CD4-positive, alpha-beta memory T cell (primary cell): ENCODE measurements at regions not wholly inside any gene's neighbourhood (a gene's known extent, or its start where the extent isn't known, plus 50 kb on each side); places are given as distances from the start of the nearest gene placed in this dataset.
"Not testable (repeated sequence)": the region's sequence is repeated elsewhere in the genome, so short reads cannot be mapped to it uniquely, and the experiment has no call there.

ENCODE experiments used
- CTCF ChIA-PET: fragments of 350-600 bp; sonication (Branson Sonifier 250); formaldehyde crosslinking; loops from one replicate; lab custom pipeline; 2021; ENCODE audit warnings: inconsistent platforms; ENCODE audit not compliant: partially characterized antibody; lab: Charles Lee
- POLR2A ChIA-PET: fragments of 350-600 bp; sonication (Branson Sonifier 250); formaldehyde crosslinking; loops from one replicate; lab custom pipeline; 2021; ENCODE audit not compliant: partially characterized antibody; lab: Charles Lee
- DNase-seq, 5 donors: peaks; one replicate each; pipeline versions ENCODE4 v3.0.0 to v3.0.0-alpha.2; 2020 to 2022; ENCODE audit warnings: mixed read lengths in 1 of 5
- H3K27ac ChIP-seq: one replicate; pipeline ENCODE4 v1.7.0; 2013; ENCODE audit warnings: low read depth, low read length
- H3K27me3 ChIP-seq: 2 replicates; pipeline ENCODE4 v1.7.0; 2013; ENCODE audit warnings: mild to moderate bottlenecking, low read length, moderate library complexity; ENCODE audit not compliant: insufficient read depth
- H3K36me3 ChIP-seq: 2 replicates; pipeline ENCODE4 v1.7.0; 2013; ENCODE audit warnings: mild to moderate bottlenecking, low read length, moderate library complexity; ENCODE audit not compliant: insufficient read depth
- H3K4me1 ChIP-seq: 2 replicates; pipeline ENCODE4 v1.7.0; 2013; ENCODE audit warnings: mild to moderate bottlenecking, low read length, moderate library complexity; ENCODE audit not compliant: insufficient read depth
- H3K4me3 ChIP-seq, 2 donors: one replicate each; pipeline ENCODE4 v1.7.0; 2013; ENCODE audit warnings: low read length in 2 of 2, mild to moderate bottlenecking in 1 of 2
- H3K9me3 ChIP-seq, 2 donors: one replicate each; pipeline ENCODE4 v1.7.0; 2013; ENCODE audit warnings: low read length in 2 of 2, control low read depth in 1 of 2; ENCODE audit not compliant: control insufficient read depth in 1 of 2
- H3K27ac Mint-ChIP-seq, 7 donors: one replicate each; pipeline ENCODE4 v1.8.0; 2020 to 2021; ENCODE audit warnings: mixed read lengths in 7 of 7, mild to moderate bottlenecking in 6 of 7, inconsistent platforms in 3 of 7, moderate library complexity in 3 of 7
- H3K27me3 Mint-ChIP-seq, 2 donors: one replicate each; pipeline ENCODE4 v1.8.0; 2020 to 2021; ENCODE audit warnings: mixed read lengths in 2 of 2
- H3K36me3 Mint-ChIP-seq, 2 donors: one replicate each; pipeline ENCODE4 v1.8.0; 2020 to 2021; ENCODE audit warnings: mixed read lengths in 2 of 2, inconsistent platforms in 1 of 2, mild to moderate bottlenecking in 1 of 2
- H3K4me1 Mint-ChIP-seq, 4 donors: one replicate each; pipeline ENCODE4 v1.8.0; 2020 to 2021; ENCODE audit warnings: mixed read lengths in 4 of 4, mild to moderate bottlenecking in 1 of 4
- H3K4me3 Mint-ChIP-seq, 8 donors: one replicate each; pipeline ENCODE4 v1.8.0; 2020 to 2021; ENCODE audit warnings: mixed read lengths in 8 of 8, mild to moderate bottlenecking in 7 of 8, moderate library complexity in 6 of 8, inconsistent platforms in 3 of 8
- H3K9me3 Mint-ChIP-seq, 8 donors: one replicate each; pipeline ENCODE4 v1.8.0; 2020 to 2021; ENCODE audit warnings: mixed read lengths in 8 of 8, mild to moderate bottlenecking in 5 of 8, inconsistent platforms in 3 of 8, moderate library complexity in 1 of 8
- intact Hi-C: fragments of 100-400 bp; cut with micrococcal nuclease; formaldehyde crosslinking; loops from one replicate; pipeline ENCODE4 v1.15.1; 2023

- H3K4me1 Mint-ChIP-seq, H3K9me3 Mint-ChIP-seq, H3K27me3 Mint-ChIP-seq, intact Hi-C loops, H3K27ac ChIP-seq, H3K9me3 ChIP-seq, H3K36me3 ChIP-seq, H3K27ac Mint-ChIP-seq, POLR2A ChIA-PET, H3K27me3 ChIP-seq, H3K4me3 ChIP-seq, CTCF ChIA-PET, H3K4me1 ChIP-seq, DNase-seq, H3K4me3 Mint-ChIP-seq: not testable (repeated sequence)
- H3K36me3 Mint-ChIP-seq, result peaks cover 2 to 12% of the 10 kb centered on the region in 2 donors
These were observed 343.2 kb downstream of the ZNF37A start for GRCh38 chr10:38437359-38437758.

- CTCF ChIA-PET, H3K9me3 Mint-ChIP-seq, H3K27ac ChIP-seq, H3K4me1 Mint-ChIP-seq, H3K27me3 ChIP-seq, POLR2A ChIA-PET, H3K4me1 ChIP-seq, H3K36me3 ChIP-seq, H3K4me3 ChIP-seq, H3K9me3 ChIP-seq, DNase-seq, H3K36me3 Mint-ChIP-seq, H3K27me3 Mint-ChIP-seq, intact Hi-C loops, H3K4me3 Mint-ChIP-seq: not testable (repeated sequence)
- peak overlapping the region in 1 of 7 donors; percentile 90 for H3K27ac Mint-ChIP-seq
These were observed 354.6 kb downstream of the ZNF37A start for GRCh38 chr10:38448614-38449355.

- intact Hi-C loops, H3K9me3 Mint-ChIP-seq, H3K4me3 Mint-ChIP-seq, H3K4me3 ChIP-seq, H3K9me3 ChIP-seq, POLR2A ChIA-PET, H3K27ac Mint-ChIP-seq, H3K27ac ChIP-seq, H3K4me1 Mint-ChIP-seq, CTCF ChIA-PET, H3K27me3 ChIP-seq, DNase-seq, H3K4me1 ChIP-seq, H3K27me3 Mint-ChIP-seq, H3K36me3 ChIP-seq, H3K36me3 Mint-ChIP-seq: not testable (repeated sequence)
These were observed 355.5 kb downstream of the ZNF37A start for GRCh38 chr10:38449618-38450017.

- H3K9me3 ChIP-seq, H3K27ac ChIP-seq, intact Hi-C loops, H3K4me1 Mint-ChIP-seq, H3K27ac Mint-ChIP-seq, H3K27me3 Mint-ChIP-seq, H3K9me3 Mint-ChIP-seq, H3K4me3 Mint-ChIP-seq, H3K36me3 ChIP-seq, H3K4me1 ChIP-seq, H3K27me3 ChIP-seq, POLR2A ChIA-PET, H3K4me3 ChIP-seq, H3K36me3 Mint-ChIP-seq, CTCF ChIA-PET, DNase-seq: not testable (repeated sequence)
These were observed 356.4 kb downstream of the ZNF37A start for GRCh38 chr10:38450372-38451057.

- H3K4me3 Mint-ChIP-seq, POLR2A ChIA-PET, DNase-seq, H3K27me3 Mint-ChIP-seq, H3K27me3 ChIP-seq, H3K36me3 Mint-ChIP-seq, H3K4me3 ChIP-seq, H3K9me3 Mint-ChIP-seq, CTCF ChIA-PET, H3K9me3 ChIP-seq, H3K27ac ChIP-seq, H3K4me1 ChIP-seq, H3K4me1 Mint-ChIP-seq, H3K36me3 ChIP-seq, intact Hi-C loops, H3K27ac Mint-ChIP-seq: not testable (repeated sequence)
These were observed 357.3 kb downstream of the ZNF37A start for GRCh38 chr10:38451306-38451967.
